22Rv1 (cell line): ENCODE measurements at regions not wholly inside any gene's neighbourhood (a gene's known extent, or its start where the extent isn't known, plus 50 kb on each side); places are given as distances from the start of the nearest gene placed in this dataset.
"Not testable (repeated sequence)": the region's sequence is repeated elsewhere in the genome, so short reads cannot be mapped to it uniquely, and the experiment has no call there.

Experiments used
- H3K27ac ChIP-seq: fragments of 450-650 bp; 2 replicates; pipeline ENCODE4 v1.5.1; 2017
- CTCF ChIP-seq: fragments of 450-650 bp; IDR thresholded peaks from 2 replicates; pipeline ENCODE4 v1.5.1; 2017; ENCODE audit warnings: mild to moderate bottlenecking
- ZFX ChIP-seq: fragments of 450-650 bp; IDR thresholded peaks from 2 replicates; pipeline ENCODE4 v1.6.1; 2017; ENCODE audit warnings: antibody characterized with exemption, borderline replicate concordance

GRCh38 chr15:96867992-96868391 lies 537.5 kb downstream of the NR2F2 start:
- no peak for TF ChIP-seq ZFX
- H3K27ac ChIP-seq = no peak overlapping the region

GRCh38 chr15:96869122-96869521 lies 538.6 kb downstream of the NR2F2 start:
- no peak for TF ChIP-seq ZFX
- TF ChIP-seq CTCF = no peak
- H3K27ac ChIP-seq = no peak overlapping the region

- TF ChIP-seq ZFX (no peak), CTCF (no peak)
- no peak overlapping the region for H3K27ac ChIP-seq
These were observed 539.3 kb downstream of the NR2F2 start for GRCh38 chr15:96869790-96870189.

GRCh38 chr15:96870580-96870979 lies 540.1 kb downstream of the NR2F2 start:
- no peak overlapping the region for H3K27ac ChIP-seq
- TF ChIP-seq ZFX (no peak), CTCF (no peak)

GRCh38 chr15:96877442-96877841 lies 546.9 kb downstream of the NR2F2 start:
- H3K27ac ChIP-seq = not testable (repeated sequence)

GRCh38 chr15:96878129-96878528 lies 547.6 kb downstream of the NR2F2 start:
- TF ChIP-seq CTCF (no peak), ZFX (no peak)
- no peak overlapping the region for H3K27ac ChIP-seq

GRCh38 chr15:96882121-96882772 lies 551.7 kb downstream of the NR2F2 start:
- TF ChIP-seq CTCF (no peak), ZFX (no peak)
- peak overlapping the region; percentile 62 for H3K27ac ChIP-seq

GRCh38 chr15:96887730-96888129 lies 557.2 kb downstream of the NR2F2 start:
- TF ChIP-seq CTCF (no peak), ZFX (no peak)
- H3K27ac ChIP-seq = no peak overlapping the region
